ENCODE measurements at regions not wholly inside any gene's neighbourhood (a gene's known extent, or its start where the extent isn't known, plus 50 kb on each side); places are given as distances from the start of the nearest gene placed in this dataset.

GRCh38 chr21:14895792-14896191 lies 169.0 kb downstream of the NRIP1 start:
- DNase-seq (ENCODE audit: low read depth, low spot score), result no peak
- Histone ChIP-seq H3K9ac (ENCODE audit: control insufficient read depth, extremely low read depth, insufficient read depth, low read length) (no peak overlapping the region), H4K20me1 (ENCODE audit: control insufficient read depth, extremely low read depth, insufficient read depth, low read length) (no peaks in the 10 kb centered on the region), H3K9me1 (ENCODE audit: control insufficient read depth, extremely low read depth, insufficient read depth, low read length) (no peaks in the 10 kb centered on the region), H3K4me3 (ENCODE audit: control insufficient read depth in 2 of 3, extremely low read depth in 1 of 3, insufficient read depth in 2 of 3, low read depth in 1 of 3, low read length in 3 of 3) (no peak overlapping the region), H3K4me1 (ENCODE audit: control insufficient read depth, extremely low read depth, insufficient read depth, low read length) (peaks cover 12% of the 10 kb centered on the region), H3K27me3 (ENCODE audit: control insufficient read depth, extremely low read depth, insufficient read depth, low read length) (no peaks in the 10 kb centered on the region), H3K27ac (ENCODE audit: control insufficient read depth, insufficient read depth, low read length) (no peak overlapping the region), H3K36me3 (ENCODE audit: control insufficient read depth in 2 of 2, extremely low read depth in 1 of 2, insufficient read depth in 2 of 2, low read length in 2 of 2) (no peaks in the 10 kb centered on the region), H2AFZ (ENCODE audit: control insufficient read depth, low read length) (no peak overlapping the region), H3K79me2 (ENCODE audit: control insufficient read depth, insufficient read depth, low read length) (no peaks in the 10 kb centered on the region), H3K9me3 (ENCODE audit: control insufficient read depth, low read depth, low read length) (no peaks in the 10 kb centered on the region), H3K4me2 (ENCODE audit: control insufficient read depth, extremely low read depth, insufficient read depth, low read depth, low read length) (no peak overlapping the region)
- FAIRE-seq, result no peak
- TF ChIP-seq CTCF (optimal IDR thresholded peaks at IDR 0.05 in 1 of 3, IDR thresholded peaks at IDR 0.05 in 1 of 3, conservative IDR thresholded peaks at IDR 0.05 in 1 of 3; ENCODE audit: extremely low read depth in 1 of 3, insufficient read depth in 2 of 3, low read length in 3 of 3) (no peak), EZH2 (IDR thresholded peaks at IDR 0.05; ENCODE audit: low read length) (no peak)
- dilution Hi-C loops (cut with MboI; ENCODE audit: extremely low pct_ligation_motif_present, low sequenced_read_pairs), result no loop called here

- H3K79me2 ChIP-seq (ENCODE audit: control insufficient read depth, insufficient read depth, low read length), result no peaks in the 10 kb centered on the region
- H3K27me3 ChIP-seq (ENCODE audit: control insufficient read depth, extremely low read depth, insufficient read depth, low read length), result no peaks in the 10 kb centered on the region
- DNase-seq (ENCODE audit: low read depth, low spot score) (no peak), FAIRE-seq (no peak)
- no peak overlapping the region for H3K4me2 ChIP-seq (ENCODE audit: control insufficient read depth, extremely low read depth, insufficient read depth, low read depth, low read length)
- H3K36me3 ChIP-seq (ENCODE audit: control insufficient read depth in 2 of 2, extremely low read depth in 1 of 2, insufficient read depth in 2 of 2, low read length in 2 of 2), result no peaks in the 10 kb centered on the region
- H2AFZ ChIP-seq (ENCODE audit: control insufficient read depth, low read length), result no peak overlapping the region
- H3K9ac ChIP-seq (ENCODE audit: control insufficient read depth, extremely low read depth, insufficient read depth, low read length), result no peak overlapping the region
- H3K9me1 ChIP-seq (ENCODE audit: control insufficient read depth, extremely low read depth, insufficient read depth, low read length), result no peaks in the 10 kb centered on the region
- TF ChIP-seq CTCF (optimal IDR thresholded peaks at IDR 0.05 in 1 of 3, IDR thresholded peaks at IDR 0.05 in 1 of 3, conservative IDR thresholded peaks at IDR 0.05 in 1 of 3; ENCODE audit: extremely low read depth in 1 of 3, insufficient read depth in 2 of 3, low read length in 3 of 3), result no peak
- no peaks in the 10 kb centered on the region for H3K4me1 ChIP-seq (ENCODE audit: control insufficient read depth, extremely low read depth, insufficient read depth, low read length)
- no peaks in the 10 kb centered on the region for H4K20me1 ChIP-seq (ENCODE audit: control insufficient read depth, extremely low read depth, insufficient read depth, low read length)
- no peak overlapping the region for H3K27ac ChIP-seq (ENCODE audit: control insufficient read depth, insufficient read depth, low read length)
- no peak overlapping the region for H3K4me3 ChIP-seq (ENCODE audit: control insufficient read depth in 2 of 3, extremely low read depth in 1 of 3, insufficient read depth in 2 of 3, low read depth in 1 of 3, low read length in 3 of 3)
- dilution Hi-C loops (cut with MboI; ENCODE audit: extremely low pct_ligation_motif_present, low sequenced_read_pairs), result no loop called here
- no peaks in the 10 kb centered on the region for H3K9me3 ChIP-seq (ENCODE audit: control insufficient read depth, low read depth, low read length)
Observed at GRCh38 chr21:14890141-14890540, 174.7 kb downstream of the NRIP1 start.
